PFSK-1 (cell line): ENCODE measurements at regions not wholly inside any gene's neighbourhood (a gene's known extent, or its start where the extent isn't known, plus 50 kb on each side); places are given as distances from the start of the nearest gene placed in this dataset.

Experiments
- POLR2AphosphoS5 ChIP-seq: IDR thresholded peaks from 2 replicates; pipeline ENCODE4 v1.6.1; 2012; ENCODE audit warnings: low read depth, mild to moderate bottlenecking, control low read depth, low read length, moderate library complexity
- TAF1 ChIP-seq: IDR thresholded peaks from 2 replicates; pipeline ENCODE4 v1.6.1; 2012; ENCODE audit warnings: low read length, control low read depth, borderline replicate concordance; ENCODE audit not compliant: insufficient read depth
- TF ChIP-seq, protein P1 (sequence below), 2 experiments: IDR thresholded peaks; 2 replicates each; pipeline versions ENCODE4 v1.6.1 to v1.8.0; 2011 to 2012; ENCODE audit warnings: low read depth in 2 of 2, low read length in 2 of 2, control low read depth in 1 of 2, inconsistent platforms in 1 of 2, mild to moderate bottlenecking in 1 of 2, moderate library complexity in 1 of 2; ENCODE audit not compliant: insufficient read depth in 1 of 2

GRCh38 chr2:35204323-35204722 lies 1151.3 kb upstream of the CRIM1 start:
- TF ChIP-seq TAF1 = no peak
- TF ChIP-seq POLR2AphosphoS5 = no peak
- TF ChIP-seq, protein P1, sequence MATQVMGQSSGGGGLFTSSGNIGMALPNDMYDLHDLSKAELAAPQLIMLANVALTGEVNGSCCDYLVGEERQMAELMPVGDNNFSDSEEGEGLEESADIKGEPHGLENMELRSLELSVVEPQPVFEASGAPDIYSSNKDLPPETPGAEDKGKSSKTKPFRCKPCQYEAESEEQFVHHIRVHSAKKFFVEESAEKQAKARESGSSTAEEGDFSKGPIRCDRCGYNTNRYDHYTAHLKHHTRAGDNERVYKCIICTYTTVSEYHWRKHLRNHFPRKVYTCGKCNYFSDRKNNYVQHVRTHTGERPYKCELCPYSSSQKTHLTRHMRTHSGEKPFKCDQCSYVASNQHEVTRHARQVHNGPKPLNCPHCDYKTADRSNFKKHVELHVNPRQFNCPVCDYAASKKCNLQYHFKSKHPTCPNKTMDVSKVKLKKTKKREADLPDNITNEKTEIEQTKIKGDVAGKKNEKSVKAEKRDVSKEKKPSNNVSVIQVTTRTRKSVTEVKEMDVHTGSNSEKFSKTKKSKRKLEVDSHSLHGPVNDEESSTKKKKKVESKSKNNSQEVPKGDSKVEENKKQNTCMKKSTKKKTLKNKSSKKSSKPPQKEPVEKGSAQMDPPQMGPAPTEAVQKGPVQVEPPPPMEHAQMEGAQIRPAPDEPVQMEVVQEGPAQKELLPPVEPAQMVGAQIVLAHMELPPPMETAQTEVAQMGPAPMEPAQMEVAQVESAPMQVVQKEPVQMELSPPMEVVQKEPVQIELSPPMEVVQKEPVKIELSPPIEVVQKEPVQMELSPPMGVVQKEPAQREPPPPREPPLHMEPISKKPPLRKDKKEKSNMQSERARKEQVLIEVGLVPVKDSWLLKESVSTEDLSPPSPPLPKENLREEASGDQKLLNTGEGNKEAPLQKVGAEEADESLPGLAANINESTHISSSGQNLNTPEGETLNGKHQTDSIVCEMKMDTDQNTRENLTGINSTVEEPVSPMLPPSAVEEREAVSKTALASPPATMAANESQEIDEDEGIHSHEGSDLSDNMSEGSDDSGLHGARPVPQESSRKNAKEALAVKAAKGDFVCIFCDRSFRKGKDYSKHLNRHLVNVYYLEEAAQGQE (IDR thresholded peaks at IDR 0.05; ENCODE audit: insufficient read depth in 1 of 2, low read depth in 2 of 2, low read length in 2 of 2) = no peak
